WTC11 (cell line): ENCODE measurements at regions not wholly inside any gene's neighbourhood (a gene's known extent, or its start where the extent isn't known, plus 50 kb on each side); places are given as distances from the start of the nearest gene placed in this dataset.

Source experiments
- E2F5 ChIP-seq: sonication (generic); formaldehyde crosslinking; IDR thresholded peaks from 2 replicates; pipeline ENCODE4 v1.8.1; 2022; ENCODE audit warnings: mild to moderate bottlenecking, moderate library complexity, missing genetic modification reagents
- ETV6 ChIP-seq: sonication (generic); formaldehyde crosslinking; IDR thresholded peaks from 2 replicates; pipeline ENCODE4 v1.8.1; 2022; ENCODE audit warnings: mild to moderate bottlenecking, missing genetic modification reagents
- GRHL2 ChIP-seq: fragments of 250-450 bp; sonication (Bioruptor Pico); IDR thresholded peaks from 2 replicates; pipeline ENCODE4 v1.8.0; 2022; ENCODE audit warnings: mild to moderate bottlenecking, moderate library complexity; ENCODE audit not compliant: insufficient replicate concordance, severe bottlenecking
- OVOL2 ChIP-seq: fragments of 250-450 bp; sonication (Bioruptor Pico); IDR thresholded peaks from 2 replicates; pipeline ENCODE4 v1.9.0; 2021; ENCODE audit warnings: mild to moderate bottlenecking, borderline replicate concordance
- SMAD4 ChIP-seq: sonication (generic); formaldehyde crosslinking; IDR thresholded peaks from 2 replicates; pipeline ENCODE4 v1.8.0; 2022; ENCODE audit warnings: mild to moderate bottlenecking, missing genetic modification reagents
- STAT6 ChIP-seq: sonication (generic); formaldehyde crosslinking; conservative IDR thresholded peaks from 2 replicates; pipeline ENCODE4 v1.8.1; 2023; ENCODE audit warnings: mild to moderate bottlenecking, low read depth, missing genetic modification reagents, moderate library complexity
- TEAD4 ChIP-seq: sonication (generic); formaldehyde crosslinking; IDR thresholded peaks from 2 replicates; pipeline ENCODE4 v1.8.0; 2022; ENCODE audit warnings: mild to moderate bottlenecking, missing genetic modification reagents
- ZNF232 ChIP-seq: sonication (generic); formaldehyde crosslinking; IDR thresholded peaks from 2 replicates; pipeline ENCODE4 v1.8.0; 2022; ENCODE audit warnings: mild to moderate bottlenecking, missing genetic modification reagents
- TF ChIP-seq, protein P1 (sequence below): fragments of 200-600 bp; IDR thresholded peaks from 2 replicates; pipeline ENCODE4 v1.8.0; 2022; ENCODE audit warnings: antibody characterized with exemption
- TF ChIP-seq, protein P2 (sequence below): sonication (generic); formaldehyde crosslinking; IDR thresholded peaks from 2 replicates; pipeline ENCODE4 v1.8.0; 2022; ENCODE audit warnings: mild to moderate bottlenecking, missing genetic modification reagents
- TF ChIP-seq, protein P3 (sequence below): sonication (generic); formaldehyde crosslinking; IDR thresholded peaks from 2 replicates; pipeline ENCODE4 v1.8.1; 2023; ENCODE audit warnings: mild to moderate bottlenecking, missing genetic modification reagents, moderate library complexity
- TF ChIP-seq, protein P4 (sequence below): sonication (generic); formaldehyde crosslinking; IDR thresholded peaks from 2 replicates; pipeline ENCODE4 v1.8.1; 2023; ENCODE audit warnings: mild to moderate bottlenecking, missing genetic modification reagents, moderate library complexity

DNA sequence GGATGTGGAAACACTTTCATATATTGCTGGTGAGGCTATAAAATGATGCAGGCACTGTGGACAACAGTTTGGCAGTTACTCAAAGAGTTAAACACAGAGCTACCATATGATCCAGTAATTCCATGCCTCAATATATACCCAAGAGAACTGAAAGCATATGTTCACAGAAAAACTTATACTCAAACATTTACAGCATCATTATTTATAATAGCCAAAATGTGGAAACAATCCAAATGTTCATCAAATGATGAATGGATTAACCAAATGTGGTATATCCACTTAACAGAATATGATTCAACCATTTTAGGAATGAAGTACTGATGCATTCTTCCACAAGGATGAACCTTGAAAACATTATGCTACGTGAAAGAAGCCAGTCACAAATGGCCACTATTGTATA, 603.8 kb downstream of the IQCM start:
- TF ChIP-seq, protein P1, sequence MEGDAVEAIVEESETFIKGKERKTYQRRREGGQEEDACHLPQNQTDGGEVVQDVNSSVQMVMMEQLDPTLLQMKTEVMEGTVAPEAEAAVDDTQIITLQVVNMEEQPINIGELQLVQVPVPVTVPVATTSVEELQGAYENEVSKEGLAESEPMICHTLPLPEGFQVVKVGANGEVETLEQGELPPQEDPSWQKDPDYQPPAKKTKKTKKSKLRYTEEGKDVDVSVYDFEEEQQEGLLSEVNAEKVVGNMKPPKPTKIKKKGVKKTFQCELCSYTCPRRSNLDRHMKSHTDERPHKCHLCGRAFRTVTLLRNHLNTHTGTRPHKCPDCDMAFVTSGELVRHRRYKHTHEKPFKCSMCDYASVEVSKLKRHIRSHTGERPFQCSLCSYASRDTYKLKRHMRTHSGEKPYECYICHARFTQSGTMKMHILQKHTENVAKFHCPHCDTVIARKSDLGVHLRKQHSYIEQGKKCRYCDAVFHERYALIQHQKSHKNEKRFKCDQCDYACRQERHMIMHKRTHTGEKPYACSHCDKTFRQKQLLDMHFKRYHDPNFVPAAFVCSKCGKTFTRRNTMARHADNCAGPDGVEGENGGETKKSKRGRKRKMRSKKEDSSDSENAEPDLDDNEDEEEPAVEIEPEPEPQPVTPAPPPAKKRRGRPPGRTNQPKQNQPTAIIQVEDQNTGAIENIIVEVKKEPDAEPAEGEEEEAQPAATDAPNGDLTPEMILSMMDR: no peak
- TF ChIP-seq, protein P2, sequence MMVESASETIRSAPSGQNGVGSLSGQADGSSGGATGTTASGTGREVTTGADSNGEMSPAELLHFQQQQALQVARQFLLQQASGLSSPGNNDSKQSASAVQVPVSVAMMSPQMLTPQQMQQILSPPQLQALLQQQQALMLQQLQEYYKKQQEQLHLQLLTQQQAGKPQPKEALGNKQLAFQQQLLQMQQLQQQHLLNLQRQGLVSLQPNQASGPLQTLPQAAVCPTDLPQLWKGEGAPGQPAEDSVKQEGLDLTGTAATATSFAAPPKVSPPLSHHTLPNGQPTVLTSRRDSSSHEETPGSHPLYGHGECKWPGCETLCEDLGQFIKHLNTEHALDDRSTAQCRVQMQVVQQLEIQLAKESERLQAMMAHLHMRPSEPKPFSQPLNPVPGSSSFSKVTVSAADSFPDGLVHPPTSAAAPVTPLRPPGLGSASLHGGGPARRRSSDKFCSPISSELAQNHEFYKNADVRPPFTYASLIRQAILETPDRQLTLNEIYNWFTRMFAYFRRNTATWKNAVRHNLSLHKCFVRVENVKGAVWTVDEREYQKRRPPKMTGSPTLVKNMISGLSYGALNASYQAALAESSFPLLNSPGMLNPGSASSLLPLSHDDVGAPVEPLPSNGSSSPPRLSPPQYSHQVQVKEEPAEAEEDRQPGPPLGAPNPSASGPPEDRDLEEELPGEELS (CRISPR knock-in tag): no peak
- TF ChIP-seq OVOL2 (CRISPR knock-in tag) (no peak), E2F5 (CRISPR knock-in tag) (no peak), TEAD4 (CRISPR knock-in tag) (no peak), ETV6 (CRISPR knock-in tag) (no peak), SMAD4 (CRISPR knock-in tag) (no peak), GRHL2 (no peak), STAT6 (CRISPR knock-in tag) (no peak), ZNF232 (no peak)
- TF ChIP-seq, protein P3, sequence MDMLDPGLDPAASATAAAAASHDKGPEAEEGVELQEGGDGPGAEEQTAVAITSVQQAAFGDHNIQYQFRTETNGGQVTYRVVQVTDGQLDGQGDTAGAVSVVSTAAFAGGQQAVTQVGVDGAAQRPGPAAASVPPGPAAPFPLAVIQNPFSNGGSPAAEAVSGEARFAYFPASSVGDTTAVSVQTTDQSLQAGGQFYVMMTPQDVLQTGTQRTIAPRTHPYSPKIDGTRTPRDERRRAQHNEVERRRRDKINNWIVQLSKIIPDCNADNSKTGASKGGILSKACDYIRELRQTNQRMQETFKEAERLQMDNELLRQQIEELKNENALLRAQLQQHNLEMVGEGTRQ: no peak
- TF ChIP-seq, protein P4, sequence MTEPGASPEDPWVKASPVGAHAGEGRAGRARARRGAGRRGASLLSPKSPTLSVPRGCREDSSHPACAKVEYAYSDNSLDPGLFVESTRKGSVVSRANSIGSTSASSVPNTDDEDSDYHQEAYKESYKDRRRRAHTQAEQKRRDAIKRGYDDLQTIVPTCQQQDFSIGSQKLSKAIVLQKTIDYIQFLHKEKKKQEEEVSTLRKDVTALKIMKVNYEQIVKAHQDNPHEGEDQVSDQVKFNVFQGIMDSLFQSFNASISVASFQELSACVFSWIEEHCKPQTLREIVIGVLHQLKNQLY (CRISPR knock-in tag): no peak
